HG02943 (cell line): ENCODE measurements at regions not wholly inside any gene's neighbourhood (a gene's known extent, or its start where the extent isn't known, plus 50 kb on each side); places are given as distances from the start of the nearest gene placed in this dataset.
"Not testable (repeated sequence)": the region's sequence is repeated elsewhere in the genome, so short reads cannot be mapped to it uniquely, and the experiment has no call there.

Experiments
- ATAC-seq: cut with Tn5 transposase; IDR thresholded peaks from one replicate; pipeline ENCODE4 v1.9.1; 2021; ENCODE audit warnings: mild to moderate bottlenecking, low read depth, moderate library complexity; ENCODE audit not compliant: unreplicated experiment

DNA sequence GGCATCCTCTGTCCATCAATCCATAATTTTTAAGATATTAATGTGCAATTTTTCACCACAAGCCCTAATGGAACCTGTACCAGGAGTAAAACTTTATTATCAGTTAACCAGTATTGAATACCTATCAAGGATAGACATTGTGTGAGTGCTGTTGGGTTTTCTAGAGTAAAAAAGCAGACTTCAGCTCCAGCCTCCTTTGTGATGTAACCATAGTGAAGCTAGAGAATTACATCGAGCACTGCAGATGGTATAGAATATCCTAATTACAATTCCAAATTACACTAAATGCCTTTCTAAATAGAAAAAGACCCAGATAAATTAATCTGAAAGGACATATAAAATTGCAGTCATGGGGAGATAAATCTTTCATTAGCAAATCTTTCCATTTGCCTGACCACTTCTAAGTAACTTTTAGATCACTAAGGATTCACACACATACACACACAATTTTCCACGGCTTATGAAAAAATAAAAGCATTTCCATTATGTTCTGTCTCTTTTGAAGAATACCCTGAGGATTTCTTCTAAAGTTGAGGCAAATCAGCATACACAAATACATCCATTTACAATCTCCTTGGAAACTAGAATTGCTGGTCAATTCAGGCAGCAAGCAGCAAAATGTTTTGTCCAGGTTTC lies 117.1 kb upstream of the TANK start:
- no peak for ATAC-seq

DNA sequence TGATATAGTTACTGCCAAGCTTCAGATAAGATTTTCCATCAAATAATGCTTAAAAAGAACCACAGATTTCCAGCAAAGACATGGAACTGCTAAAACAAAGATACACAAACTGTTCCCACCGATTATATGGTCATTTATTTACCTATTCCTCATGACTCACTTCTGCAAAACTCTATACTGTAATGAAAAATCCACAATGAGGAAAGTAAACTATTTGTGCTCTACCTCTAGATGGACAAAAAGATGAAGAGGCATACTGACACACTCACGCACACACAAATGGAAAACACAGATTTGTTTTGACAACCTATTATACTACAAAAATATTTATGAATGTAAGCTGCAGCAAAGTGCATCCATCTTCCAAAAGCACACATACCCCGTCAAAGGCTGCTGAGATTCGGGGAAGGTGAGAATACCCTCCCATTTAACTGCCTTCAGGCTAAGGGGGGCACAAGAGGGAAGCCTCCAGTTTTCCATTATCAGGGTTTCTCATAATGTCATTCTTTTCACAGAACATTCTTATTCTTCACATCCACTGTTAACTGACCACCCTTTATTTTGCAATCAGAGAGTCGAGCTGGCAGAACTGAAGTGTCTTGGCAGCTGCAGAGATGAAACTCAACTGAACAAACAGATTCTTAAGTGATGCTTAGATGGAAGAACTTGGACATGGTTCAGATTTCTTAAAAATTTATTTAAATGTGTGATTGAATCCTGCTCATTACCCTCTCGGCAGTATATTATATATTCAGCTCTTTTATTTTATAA lies 115.9 kb upstream of the TANK start:
- ATAC-seq: no peak

DNA sequence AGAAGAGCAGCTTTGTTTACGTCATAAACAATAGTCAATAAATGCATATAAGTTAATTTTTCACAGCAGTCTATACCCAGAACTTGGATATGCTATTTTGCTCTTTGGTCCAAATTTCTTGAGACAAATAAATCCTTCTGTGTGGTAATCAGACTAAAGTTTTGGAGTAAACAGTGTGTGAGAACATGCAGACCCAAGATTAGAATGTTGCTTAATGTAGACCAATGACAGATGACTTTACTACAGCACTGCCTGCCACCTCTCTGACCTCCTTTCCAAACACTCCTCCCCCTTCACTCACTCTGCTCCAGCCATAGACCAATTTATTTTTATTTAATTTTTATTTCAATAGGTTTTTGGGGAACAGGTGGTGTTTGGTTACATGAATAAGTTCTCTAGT lies 115.3 kb upstream of the TANK start:
- ATAC-seq: no peak

DNA sequence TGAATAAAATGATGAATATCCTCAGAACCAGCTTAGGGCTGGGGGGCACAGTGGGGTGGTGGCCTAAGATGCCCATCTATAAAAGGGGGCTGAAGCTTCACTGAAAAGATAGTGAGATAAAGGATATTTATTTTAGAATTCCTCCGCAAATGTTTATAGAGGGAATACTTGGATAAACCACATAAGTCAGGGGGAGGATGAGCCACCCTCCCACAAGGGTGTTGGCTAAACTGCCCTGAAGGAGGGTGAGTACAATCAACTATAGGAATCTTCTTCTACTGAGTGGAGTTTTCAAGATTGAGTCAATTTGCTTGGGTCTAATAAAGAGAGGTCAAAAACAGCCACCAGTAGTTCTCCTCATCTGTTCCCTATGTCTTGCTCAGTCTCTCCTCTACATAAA lies 114.5 kb upstream of the TANK start:
- ATAC-seq: no peak

DNA sequence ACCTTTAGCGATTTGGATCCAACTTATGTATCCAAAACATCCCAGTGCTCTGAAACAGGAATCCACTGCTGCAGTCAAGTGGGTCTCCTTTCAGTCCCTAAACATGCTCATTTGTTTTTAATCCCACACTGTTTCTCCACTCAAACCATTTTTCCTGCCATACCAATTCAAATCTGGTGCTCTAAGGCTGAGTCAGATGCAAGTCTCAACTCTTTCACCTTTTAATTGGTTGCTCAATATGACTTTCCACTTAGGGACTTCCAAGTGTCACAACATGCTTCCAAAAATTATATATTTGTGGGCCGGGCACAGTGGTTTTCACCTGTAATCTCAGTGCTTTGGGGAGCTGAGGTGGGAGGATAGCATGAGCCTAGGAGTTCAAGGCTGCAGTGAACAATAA lies 113.4 kb upstream of the TANK start:
- no peak for ATAC-seq

DNA sequence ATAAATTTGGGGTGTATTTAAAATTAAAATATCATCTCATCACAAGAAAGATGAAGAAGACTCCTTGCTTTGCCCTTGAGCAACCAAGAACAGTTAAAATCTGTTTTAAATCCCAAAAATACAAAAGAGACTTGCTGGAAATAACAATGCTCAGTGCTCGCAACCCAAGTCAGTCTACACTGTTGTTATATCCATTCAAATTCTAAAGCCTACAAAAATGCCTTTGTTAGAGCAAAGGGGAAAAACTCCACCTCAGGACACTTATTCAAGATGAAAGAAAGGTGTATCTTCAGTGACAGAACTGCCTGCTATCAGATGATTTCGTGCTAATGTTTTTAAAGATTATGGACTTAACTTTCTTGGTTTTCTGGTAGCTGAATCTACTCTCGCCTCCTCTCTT lies 111.9 kb upstream of the TANK start:
- ATAC-seq: no peak

DNA sequence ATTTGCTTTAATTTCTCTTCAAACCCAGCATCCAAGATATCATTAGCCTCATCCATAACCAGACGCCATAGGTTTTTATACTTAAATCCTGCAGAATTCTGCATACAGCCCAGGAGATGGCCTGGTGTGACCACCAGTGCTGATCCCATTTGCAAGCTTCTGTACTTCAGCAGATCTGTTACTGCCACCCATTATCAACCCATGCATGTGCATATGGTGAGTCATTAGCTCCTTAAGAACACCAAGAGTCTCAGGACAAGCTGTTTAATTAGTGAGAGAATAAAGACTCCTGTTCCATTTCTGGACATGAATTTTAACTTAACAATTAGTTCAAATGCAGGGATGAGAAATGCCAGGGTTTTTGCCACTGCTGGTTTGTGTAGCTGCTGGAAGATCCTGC lies 110.7 kb upstream of the TANK start:
- no peak for ATAC-seq

DNA sequence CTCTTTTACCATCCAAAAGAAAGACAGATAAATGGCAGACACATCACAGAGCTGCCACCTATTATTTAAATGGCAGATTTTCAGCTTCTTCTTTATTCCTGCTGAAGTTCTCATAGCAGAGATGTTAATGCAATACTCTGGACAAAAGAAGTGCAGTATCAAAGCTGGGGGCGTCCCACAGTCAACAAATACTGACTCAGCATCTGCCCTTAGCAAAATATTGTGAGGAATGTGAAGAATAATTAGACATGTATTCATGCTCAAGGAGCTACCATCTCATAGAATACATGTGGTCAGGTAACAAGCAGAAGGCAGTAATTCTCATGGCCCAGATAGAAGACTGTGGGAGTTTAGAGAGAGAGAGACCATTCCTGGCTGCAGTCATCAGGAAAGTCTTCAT lies 108.0 kb upstream of the TANK start:
- no peak for ATAC-seq

DNA sequence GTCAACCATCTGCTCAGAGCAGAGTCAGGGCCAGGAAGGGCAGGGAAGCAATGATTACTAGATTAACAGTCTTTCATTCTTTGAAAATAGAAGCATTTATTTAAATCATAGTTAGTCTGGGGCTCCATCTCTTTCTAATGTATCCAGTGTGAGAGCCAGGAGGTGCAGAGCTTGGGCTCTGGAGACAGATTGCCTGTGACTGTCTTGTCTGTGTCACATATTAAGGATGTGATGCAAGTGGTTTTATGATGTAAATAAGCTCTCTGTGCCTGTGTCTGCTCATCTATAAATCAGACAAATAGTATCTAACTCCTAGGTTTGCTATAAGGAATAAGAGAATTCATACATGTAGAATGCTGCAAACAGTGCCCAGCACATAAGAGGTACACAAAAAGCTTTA lies 104.9 kb upstream of the TANK start:
- no peak for ATAC-seq

DNA sequence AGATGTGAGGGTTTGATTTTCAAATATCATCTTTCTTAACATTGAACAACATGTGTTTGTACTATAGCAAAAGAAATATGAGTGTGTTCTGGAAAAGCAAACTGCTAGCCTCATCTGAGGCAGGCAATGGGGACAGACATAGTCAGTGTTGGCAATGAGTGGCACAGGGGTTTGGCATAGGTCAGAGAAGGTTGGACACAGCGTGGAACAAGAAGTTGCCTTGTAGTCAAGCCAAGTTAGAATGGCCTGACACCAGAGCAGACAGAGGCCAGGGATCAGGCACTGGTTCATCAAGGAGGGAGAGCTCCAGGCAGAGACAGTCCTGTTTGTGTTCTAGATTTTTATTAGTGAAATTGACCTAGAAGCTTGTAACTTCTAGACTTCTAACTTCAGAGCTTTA lies 100.8 kb upstream of the TANK start:
- ATAC-seq: no peak

DNA sequence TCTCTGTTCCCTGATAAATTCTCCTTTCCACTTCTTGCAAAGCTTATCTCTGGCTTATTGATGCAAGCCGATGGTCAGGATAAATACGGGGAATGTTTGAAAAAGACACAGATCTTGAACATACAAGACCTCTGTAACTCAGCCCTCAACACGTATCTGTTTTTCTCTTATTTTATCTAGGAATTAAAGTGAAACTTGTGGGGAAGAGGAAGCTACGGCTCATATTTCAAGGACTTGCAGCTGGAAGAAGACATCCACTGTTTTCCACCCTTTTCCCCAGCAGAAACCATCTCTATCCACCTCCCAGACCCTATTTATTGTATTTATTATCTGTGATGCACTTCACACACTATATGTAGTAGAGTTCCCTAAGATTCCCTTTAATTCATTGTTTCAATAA lies 98.4 kb upstream of the TANK start:
- no peak for ATAC-seq

DNA sequence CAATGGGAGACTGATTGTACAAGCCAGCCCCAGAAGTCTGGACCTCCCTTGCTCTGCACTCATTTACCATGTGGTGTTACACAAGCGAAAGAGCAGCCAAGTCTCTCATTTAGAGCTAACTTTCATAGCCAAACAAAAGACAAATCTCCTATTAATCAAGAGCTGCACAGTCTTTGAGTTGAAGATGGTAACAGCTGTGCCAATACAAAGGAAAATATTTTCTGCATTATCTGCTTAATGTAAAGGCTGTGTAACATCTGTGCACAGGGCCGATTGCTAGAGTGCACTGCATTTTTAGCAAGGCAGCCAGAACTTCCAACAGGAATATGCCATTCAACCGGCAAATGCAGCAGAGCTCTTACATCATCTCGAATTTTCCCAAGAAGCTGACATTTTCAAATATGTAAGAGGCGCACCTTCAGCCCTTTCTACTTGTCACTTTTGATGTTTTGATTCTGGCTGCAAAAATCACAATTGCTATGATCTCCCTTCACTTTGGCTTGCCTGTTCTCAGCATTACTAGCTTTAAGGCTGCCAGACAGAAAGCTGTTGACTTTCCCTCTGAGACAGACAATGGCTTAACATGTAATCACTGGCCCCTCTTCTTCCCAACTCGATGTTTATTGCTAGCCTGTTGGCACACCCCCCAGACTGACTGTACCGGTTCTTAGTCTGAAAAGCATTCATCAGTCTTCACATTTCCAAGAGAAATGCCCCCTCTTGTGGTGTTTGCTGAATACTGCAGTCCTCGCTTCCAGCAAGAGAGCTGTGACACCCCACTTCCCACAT lies 96.9 kb upstream of the TANK start:
- peak; percentile 86 for ATAC-seq

DNA sequence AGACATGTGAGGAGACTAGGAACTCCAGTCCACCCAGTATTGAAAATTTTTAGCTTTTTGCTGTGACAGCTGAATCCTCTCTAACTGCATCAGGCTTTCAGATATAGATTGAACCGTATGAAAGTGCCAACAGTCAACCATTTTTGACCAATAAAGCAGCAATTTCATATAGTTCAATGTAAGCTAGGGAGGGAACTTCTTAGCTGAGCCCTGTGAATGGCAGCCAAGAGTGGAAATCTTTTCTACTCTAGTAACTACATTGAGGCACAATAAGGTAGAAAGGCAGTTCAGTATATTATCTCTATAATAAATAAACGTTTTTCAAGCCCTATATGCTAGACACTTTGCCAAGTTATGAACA lies 96.3 kb upstream of the TANK start:
- peak; percentile 43 for ATAC-seq

DNA sequence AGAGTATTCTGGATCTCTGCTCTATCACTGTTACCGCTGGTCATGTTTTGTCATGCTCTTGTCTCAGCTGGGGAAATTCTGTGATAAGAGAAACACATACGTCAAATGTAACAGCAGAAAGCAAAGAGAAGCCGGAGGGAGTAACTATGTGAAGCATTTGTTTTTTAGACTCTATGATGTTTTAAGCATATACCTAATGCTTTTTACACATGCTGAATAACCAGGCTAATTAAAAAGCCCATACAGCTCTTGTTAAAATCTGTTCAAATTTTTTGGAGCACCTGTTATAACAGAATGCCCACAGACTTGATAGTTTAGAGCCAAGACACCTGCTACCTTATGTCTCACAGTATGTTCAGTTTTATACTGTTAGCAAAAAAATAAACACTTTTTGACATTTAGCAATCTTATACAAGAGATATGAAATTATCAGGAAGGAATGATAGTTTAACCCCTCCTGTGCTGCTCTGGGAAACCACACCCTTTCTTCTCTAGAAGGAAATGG lies 92.3 kb upstream of the TANK start:
- no peak for ATAC-seq

DNA sequence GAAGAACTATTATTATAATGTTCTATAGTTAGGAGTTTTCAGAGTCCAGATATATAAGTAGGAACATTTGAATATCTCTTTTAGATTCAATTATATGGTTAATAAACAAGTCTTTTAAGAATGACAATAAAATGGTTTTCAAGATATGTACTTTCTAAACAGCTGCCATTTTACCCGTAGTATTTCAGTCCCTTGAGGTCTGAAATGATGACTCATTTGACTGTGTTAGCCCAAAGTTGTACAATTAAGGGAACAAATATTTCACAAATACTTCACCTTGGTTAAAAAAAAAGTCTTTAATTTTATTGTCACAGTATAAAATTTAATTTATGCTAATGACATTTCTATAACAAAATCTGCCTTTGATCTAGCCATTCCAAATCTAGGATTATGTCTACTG lies 91.6 kb upstream of the TANK start:
- no peak for ATAC-seq

DNA sequence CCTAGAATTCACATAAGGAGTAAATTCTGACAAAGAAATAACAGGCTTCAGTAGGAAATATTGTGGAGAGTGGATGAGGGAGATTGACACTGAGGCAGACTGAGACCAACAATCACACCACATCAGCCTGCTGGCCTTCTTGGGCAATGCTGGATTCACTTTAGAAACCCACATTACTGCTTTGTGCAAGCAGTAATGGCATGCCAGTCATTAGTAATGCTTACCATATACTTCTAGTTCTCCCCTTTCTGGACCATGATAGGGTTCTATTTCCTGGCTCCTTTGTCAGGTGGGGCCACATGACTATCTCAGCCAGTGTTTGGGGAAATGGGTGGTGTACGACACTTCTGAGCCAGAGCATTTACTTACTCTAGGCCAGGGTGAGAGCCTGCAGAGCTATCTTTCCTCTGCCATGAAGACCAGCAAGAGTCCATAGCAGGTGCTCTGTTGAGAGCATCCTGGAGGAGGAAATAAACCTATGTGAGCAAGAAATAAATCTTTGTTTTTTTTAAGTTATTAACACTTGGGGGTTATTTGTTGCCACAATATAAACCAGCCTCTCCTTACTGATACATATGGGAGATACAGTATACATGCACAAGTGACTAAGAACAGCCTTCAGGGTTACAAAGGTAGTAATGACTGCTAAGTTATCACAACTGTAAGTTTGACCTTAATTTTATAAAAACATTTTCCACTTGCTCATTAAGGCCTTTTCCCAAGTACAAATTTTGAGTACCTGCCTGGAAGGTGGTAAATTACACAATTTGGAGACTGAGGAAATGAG lies 89.3 kb upstream of the TANK start:
- ATAC-seq: no peak

DNA sequence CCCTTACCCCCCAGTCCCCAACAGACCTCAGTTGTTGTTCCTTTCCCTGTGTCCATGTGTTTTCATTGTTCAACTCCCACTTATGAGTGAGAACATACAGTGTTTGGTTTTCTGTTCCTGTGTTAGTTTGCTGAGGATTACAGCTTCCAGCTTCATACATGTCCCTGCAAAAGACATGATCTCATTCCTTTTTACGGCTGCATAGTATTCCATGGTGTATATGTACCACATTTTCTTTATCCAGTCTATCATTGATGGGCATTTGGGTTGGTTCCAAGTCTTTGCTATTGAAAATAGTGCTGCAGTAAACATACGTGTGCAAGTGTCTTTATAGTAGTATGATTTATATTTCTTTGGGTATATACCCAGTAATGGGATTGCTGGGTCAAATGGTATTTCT lies 87.8 kb upstream of the TANK start:
- ATAC-seq: not testable (repeated sequence)

DNA sequence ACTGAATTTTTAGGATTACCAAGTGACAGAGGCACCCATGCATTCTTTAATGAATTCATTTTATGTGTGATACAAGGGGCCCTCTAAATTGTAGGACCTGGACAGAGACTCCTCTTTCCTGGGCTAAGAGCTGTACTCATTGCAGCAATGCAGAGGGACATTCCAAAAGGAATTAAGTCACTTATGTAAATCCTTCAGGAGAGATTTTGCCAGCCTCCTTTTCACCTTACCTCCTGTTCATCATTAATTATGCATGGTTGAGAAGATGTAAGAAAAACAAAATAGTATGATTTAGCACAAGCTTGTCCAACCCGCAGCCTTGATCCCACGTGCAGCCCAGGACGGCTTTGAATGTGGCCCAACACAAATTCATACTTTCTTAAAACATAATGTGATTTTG lies 84.5 kb upstream of the TANK start:
- ATAC-seq: no peak

DNA sequence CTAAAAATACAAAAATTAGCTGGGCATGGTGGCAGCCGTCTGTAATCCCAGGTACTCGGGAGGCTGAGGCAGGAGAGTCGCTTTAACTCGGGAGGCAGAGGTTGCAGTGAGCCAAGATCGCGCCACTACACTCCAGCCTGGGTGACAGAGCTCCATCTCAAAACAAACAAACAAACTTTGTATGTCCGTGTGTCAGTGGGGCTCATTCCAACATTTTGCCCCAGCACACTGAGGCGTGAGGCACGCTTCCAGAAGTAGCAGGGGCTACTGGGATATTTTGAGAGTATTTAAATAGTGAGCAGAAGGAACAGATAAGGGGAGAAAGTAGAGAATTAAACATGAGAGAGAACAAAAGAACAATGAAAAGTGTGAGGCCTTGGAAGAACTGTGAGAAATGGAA lies 83.3 kb upstream of the TANK start:
- ATAC-seq: no peak

DNA sequence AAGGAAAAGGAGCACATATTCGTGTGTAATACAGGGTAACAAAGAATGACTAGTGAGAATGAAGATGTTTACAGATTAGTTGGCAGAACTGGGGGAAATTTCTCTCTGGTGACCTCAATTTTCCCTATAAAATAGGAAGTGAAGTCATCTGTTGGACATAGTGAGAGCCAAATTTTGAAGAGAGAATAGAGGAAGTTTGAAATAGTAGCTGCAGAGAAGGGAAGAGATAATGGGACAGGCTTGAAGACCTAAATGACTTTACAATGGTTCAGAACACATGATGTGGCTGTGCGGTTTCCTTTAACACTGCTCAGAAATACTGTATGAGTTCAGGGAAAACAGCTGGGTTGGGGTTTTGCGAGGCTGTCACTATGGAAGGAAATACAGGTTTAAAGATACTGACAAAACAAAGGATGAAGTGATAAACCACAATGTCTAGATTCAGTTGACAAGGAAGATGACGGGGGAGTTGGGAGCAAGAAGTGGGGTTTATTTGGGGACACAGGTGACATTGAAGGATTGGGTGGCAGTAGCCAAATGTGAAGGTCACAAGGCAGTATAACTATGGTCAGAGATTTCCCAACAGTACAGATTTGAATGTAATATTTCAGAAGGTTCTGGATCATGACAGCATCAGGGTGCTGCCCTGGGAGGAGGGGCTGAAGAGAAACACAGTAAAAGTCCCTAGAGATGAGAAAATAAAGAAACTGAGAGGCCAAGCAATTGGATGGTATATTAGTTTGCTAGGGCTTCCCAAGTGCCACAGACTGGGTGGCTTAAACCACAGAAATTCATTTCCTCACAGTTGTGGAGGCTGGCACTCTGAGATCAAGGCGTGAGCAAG lies 82.6 kb upstream of the TANK start:
- peak; percentile 84 for ATAC-seq
